Limb (tissue), 2 donors: ENCODE measurements at regions not wholly inside any gene's neighbourhood (a gene's known extent, or its start where the extent isn't known, plus 50 kb on each side); places are given as distances from the start of the nearest gene placed in this dataset.

Experiments used
- DNase-seq, 2 donors: peaks; one replicate each; pipeline ENCODE4 v3.0.0-alpha.2; 2016; ENCODE audit errors: extremely low spot score in 2 of 2

- DNase-seq = no peak
Observed at GRCh38 chr20:48283470-48284110, 498.3 kb upstream of the SULF2 start.

GRCh38 chr20:48282591-48283228 lies 497.4 kb upstream of the SULF2 start:
- no peak for DNase-seq

GRCh38 chr20:48281501-48281900 lies 496.2 kb upstream of the SULF2 start:
- DNase-seq = no peak

DNA sequence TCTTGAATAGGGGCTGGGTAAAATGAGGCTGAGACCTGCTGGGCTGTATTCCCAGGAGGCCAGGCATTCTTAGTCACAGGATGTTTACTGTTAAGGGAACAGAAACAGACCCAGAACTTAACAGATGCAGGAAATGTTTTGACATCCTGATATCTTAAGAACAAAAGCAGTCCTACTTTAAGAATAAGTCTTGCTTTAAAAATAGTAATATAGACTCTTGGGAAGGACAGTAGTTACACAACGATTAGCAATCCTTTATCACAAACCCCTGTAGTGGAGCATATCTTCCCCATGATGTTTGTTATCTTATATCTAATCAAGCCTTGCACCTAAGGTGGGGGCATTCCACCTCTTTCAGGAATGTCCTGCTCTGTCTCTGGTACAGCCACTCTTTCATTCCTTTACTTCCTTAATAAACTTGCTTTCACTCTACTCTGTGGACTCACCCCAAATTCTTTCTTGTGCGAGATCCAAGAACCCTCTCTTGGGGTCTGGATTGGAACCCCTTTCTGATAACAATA lies 493.7 kb upstream of the SULF2 start:
- DNase-seq = no peak

DNA sequence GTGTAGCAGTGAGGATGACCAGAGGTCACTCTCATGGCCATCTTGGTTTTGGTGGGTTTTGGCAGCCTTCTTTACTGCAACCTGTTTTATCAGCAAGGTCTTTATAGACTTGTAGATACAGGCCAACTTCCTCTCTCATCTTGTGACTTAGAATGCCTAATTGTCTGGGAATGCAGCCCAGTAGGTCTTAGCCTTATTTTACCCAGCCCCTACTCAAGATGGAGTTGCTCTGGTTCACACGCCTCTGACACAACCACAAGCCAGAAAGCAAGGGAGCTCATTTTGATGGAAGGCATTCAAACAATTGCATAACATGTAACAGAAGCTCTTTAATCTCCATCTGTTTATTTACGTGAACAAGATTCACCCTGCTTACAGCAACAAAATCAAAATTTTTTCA lies 492.0 kb upstream of the SULF2 start:
- no peak for DNase-seq

- no peak for DNase-seq
Observed at GRCh38 chr20:48276021-48276342, 490.7 kb upstream of the SULF2 start.

GRCh38 chr20:48275286-48276020 lies 490.2 kb upstream of the SULF2 start:
- peak; percentile 80 to 86 for DNase-seq

- DNase-seq = no peak
Observed at GRCh38 chr20:48273843-48274242, 488.6 kb upstream of the SULF2 start.

GRCh38 chr20:48270885-48271284 lies 485.6 kb upstream of the SULF2 start:
- DNase-seq = no peak

GRCh38 chr20:48267860-48268633 lies 482.8 kb upstream of the SULF2 start:
- DNase-seq = no peak

DNA sequence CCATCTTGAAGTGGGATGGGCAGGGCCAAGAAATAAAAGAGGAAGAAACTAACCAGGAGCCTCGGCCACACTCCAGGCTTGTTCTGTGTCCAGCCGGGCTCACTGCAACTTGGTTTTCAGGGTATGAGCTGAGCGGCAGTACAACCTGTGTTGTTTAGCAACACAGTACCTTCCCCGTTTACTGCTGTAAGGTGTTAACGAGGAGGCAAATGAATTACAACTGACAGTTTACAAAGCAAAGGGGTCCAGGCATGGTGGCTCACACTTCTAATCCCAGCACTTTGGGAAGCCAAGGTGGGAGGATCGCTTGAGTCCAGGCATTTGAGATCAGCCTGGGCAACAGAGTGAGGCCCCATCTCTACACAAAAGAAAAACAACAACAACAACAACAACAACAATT lies 481.3 kb upstream of the SULF2 start:
- no peak for DNase-seq

- DNase-seq = no peak
Observed at GRCh38 chr20:48265791-48266190, 480.5 kb upstream of the SULF2 start.

DNA sequence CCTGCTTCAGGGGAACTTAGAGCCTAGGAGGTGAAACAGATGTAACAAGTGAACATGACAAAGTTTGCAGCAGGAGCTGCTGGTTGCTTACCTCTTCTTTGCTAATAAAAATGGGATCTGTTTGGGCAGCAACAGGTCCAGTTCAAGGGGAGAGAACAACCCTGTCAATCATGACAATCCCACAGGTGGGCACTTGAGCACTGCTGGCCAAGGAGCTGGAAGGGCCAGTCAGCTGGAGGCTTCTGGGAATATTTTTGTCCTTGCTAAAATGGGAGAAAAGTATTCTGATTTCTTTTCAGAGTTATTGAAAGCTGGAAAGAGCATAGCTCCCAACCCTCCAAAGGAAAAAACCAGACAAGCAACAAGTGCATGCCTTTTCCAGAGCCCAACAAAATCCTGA lies 477.7 kb upstream of the SULF2 start:
- DNase-seq = no peak

DNA sequence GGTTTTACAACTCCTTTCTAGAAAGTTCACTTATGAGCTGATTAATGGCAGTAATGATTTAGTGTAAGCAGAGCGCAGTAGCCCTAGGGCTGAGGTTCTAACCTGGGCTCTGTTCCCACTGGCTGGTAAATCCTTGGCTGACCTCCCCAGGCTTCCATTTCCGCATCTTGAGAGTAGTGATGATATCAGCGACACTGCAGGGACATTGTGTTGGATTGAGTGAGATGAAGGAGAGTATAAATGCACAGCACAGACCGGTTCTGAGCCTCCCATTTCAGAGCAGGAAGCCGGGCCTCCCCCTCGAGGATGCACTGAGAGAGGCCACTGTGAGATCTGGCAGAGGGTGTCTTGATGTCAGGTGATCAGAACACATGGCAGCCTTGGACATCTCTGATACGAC lies 477.2 kb upstream of the SULF2 start:
- DNase-seq = no peak

DNA sequence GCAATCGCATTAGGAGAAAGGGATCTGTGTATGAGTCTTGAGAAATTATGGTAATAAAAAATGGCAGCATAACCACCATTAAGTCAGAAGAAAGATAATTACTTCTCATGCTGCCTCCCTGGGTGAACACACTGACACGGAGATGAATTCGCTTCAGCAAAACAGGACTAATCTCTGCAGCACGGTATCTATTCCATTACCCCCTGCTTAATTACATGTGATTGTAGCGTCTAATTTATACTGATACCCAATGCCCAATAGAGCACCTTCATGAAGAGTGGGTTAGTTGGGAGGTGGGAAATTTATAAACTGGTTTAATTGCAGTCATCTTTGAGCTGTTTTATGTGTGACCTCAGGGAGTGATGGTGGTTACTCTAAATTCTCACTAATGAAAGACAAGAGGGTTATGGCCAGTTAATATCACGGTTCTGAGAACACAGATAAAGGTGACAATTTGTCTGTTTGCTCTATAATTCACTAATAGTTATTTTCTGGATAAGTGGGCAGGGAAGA lies 476.2 kb upstream of the SULF2 start:
- no peak for DNase-seq

DNA sequence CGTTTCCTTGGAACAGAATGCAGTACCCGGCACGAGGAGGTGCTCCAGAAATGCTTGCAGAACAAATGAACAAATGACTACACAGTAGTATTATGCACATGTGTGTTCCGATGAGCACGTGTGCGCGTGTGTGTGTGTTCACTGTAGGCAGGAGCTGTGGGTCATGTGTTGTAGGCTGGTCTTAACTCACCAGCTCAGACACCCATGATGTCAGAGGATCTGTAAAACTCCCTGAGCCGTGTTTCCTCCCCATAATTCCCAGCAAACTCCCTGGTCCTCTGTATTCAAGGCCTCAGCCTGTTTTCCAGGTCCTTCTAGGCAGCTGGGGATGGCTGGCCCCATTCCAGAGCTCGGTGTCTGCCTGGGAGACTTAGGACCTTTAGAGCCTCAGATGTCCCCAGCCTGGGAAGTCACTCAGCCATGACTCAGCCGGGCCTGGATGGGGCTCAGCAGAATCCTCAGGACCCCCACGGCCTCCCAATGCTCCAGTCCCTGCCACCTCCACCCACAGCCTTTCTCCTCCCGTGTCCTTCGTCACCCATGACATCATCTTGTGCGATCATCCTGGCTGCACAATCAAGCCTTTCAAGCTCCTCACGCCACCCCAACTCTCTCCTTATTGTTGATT lies 475.0 kb upstream of the SULF2 start:
- peak in 1 of 2 donors; percentile 66 for DNase-seq

DNA sequence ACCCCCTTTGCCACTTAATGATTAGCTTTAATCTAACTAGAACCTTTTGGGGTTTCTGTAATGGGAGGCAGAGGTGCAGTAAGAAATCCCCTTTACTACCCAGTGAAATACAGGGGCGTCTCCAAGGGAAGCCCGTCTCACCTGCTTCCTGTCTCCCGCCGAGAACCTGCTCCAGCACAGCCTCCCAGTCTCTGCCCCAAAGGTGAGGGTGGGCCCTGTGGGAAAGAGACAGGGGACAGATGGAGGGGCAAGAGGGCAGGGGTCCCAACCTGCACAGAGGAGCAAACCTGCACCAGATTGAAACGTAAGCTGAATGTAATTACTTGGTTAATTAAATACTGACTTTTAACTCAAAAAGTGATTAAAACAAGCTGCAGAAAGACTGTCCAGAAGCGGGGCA lies 474.2 kb upstream of the SULF2 start:
- DNase-seq = no peak

DNA sequence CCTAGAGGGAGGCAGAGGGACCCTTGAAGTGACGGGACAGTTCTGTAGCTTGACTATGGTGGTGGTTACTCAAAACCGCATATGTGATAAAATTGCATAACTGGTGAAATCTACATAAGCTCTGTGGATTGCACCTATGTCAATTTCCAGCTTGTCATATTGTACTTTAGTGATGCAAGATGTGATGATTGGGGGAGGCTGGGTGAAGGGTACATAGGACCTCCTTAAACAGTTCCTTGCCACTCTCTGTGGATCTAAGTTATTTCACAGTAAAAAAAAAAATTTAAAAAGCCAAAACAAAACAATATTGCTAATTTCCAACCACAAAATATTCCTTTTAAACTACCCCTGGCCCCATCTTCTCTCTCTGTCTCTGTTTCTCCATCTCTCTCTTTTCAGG lies 472.6 kb upstream of the SULF2 start:
- DNase-seq = no peak

- no peak for DNase-seq
Observed at GRCh38 chr20:48247961-48248360, 462.7 kb upstream of the SULF2 start.

DNA sequence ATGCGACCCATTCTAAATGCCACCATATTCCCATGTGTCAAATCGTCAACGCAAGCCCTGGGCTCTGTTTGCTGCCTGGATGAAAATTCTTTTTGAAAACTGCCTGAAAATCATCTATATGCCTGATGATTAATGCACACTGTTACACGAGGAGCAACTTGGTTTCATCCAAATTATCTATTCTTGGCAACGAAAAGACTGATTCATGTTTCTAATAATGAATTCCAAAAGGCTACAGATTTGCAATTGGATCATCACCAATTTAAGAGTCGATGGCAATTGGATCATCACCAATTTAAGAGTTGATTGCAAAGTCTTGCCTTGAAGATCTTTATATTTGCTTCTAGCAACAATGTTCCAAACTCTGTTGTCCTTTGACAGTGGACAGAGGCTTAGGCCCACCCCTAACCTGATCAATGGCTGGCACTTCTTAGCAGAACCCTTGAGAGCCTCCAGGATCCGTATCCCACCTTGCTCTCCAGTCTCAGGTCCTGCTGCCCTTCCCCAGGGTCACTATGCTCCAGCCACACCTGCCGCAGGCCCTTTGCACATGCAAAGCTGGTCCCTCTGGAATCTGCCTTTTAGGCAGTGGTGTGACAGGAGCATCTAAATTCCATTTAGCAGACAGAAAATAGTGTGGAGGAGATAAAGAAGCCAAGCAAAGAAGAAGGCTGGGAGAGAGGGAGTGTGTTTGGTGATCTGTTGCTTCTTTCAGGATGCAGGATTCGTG lies 460.9 kb upstream of the SULF2 start:
- peak in 1 of 2 donors; percentile 19 for DNase-seq

DNA sequence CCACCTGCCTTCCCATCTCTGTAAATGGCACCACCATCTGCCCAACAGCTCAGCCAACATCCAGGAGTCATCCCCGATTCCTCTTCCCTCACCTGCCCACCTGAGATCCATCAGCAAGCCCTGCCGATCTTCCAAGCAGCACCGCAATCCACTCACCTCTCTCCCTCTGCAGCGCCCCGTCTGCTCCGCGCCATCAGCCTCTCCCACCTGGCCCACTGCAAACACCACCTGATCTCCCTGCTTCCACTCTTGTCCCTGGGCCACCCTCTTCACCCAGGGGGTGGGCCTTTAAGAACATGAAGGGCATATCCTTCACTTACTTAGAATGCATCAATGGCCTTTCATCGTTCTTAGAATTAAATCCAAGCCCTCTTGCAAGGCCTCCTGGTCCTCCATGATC lies 457.3 kb upstream of the SULF2 start:
- peak in 1 of 2 donors; percentile 10 for DNase-seq
